NCI-H1092 treated with DMSO at 0.1 percent for 48 hours (cell line): ENCODE measurements at regions not wholly inside any gene's neighbourhood (a gene's known extent, or its start where the extent isn't known, plus 50 kb on each side); places are given as distances from the start of the nearest gene placed in this dataset.

Experiments used
- DNase-seq: peaks from one replicate; lab custom pipeline; 2025; lab: John Stamatoyannopoulos, UW

- no peak for DNase-seq
These were observed 74.3 kb upstream of the IFNAR2 start for GRCh38 chr21:33155422-33155821.

GRCh38 chr21:33157303-33157702 is 72.4 kb upstream of the IFNAR2 start:
- no peak for DNase-seq

GRCh38 chr21:33158654-33159053 is 71.1 kb upstream of the IFNAR2 start:
- no peak for DNase-seq

- DNase-seq, result no peak
These were observed 67.2 kb upstream of the IFNAR2 start for GRCh38 chr21:33162436-33162951.

- no peak for DNase-seq
These were observed 60.9 kb upstream of the IFNAR2 start for GRCh38 chr21:33168886-33169285.

GRCh38 chr21:33169359-33169758 is 60.4 kb upstream of the IFNAR2 start:
- no peak for DNase-seq

GRCh38 chr21:33171616-33172169 is 58.0 kb upstream of the IFNAR2 start:
- no peak for DNase-seq

GRCh38 chr21:33174756-33175155 is 55.0 kb upstream of the IFNAR2 start:
- DNase-seq, result no peak
